Keratinocyte (primary cell): ENCODE measurements at regions not wholly inside any gene's neighbourhood (a gene's known extent, or its start where the extent isn't known, plus 50 kb on each side); places are given as distances from the start of the nearest gene placed in this dataset.

Experiments used
- DNase-seq: peaks from one replicate; pipeline ENCODE4 v3.0.0-alpha.2; 2011; ENCODE audit warnings: low read depth, missing footprints, low spot score
- FAIRE-seq: peaks from 2 replicates; lab custom pipeline; 2011; peaks lifted over from hg19 to GRCh38; lab: Jason Lieb, UNC
- H2AFZ ChIP-seq: 2 replicates; pipeline ENCODE4 v1.6.0; 2012; ENCODE audit warnings: low read length, control low read depth, inconsistent platforms; ENCODE audit not compliant: control insufficient read depth
- H3K27ac ChIP-seq: 2 replicates; pipeline ENCODE4 v1.5.1; 2011; ENCODE audit warnings: low read length; ENCODE audit not compliant: control insufficient read depth, insufficient read depth
- H3K27me3 ChIP-seq: 3 replicates; pipeline ENCODE4 v1.6.0; 2011; ENCODE audit warnings: low read length; ENCODE audit not compliant: control insufficient read depth, insufficient read depth; ENCODE audit errors: extremely low read depth
- H3K36me3 ChIP-seq, 2 experiments: 2 replicates in 1 of 2; 3 replicates in 1 of 2; pipeline ENCODE4 v1.5.1; 2011; ENCODE audit warnings: low read length in 2 of 2, mild to moderate bottlenecking in 1 of 2; ENCODE audit not compliant: control insufficient read depth in 2 of 2, insufficient read depth in 2 of 2; ENCODE audit errors: extremely low read depth in 1 of 2
- H3K4me1 ChIP-seq: 3 replicates; pipeline ENCODE4 v1.5.1; 2011; ENCODE audit warnings: low read length; ENCODE audit not compliant: control insufficient read depth, insufficient read depth; ENCODE audit errors: extremely low read depth
- H3K4me2 ChIP-seq: 3 replicates; pipeline ENCODE4 v1.6.0; 2011; ENCODE audit warnings: low read depth, low read length; ENCODE audit not compliant: control insufficient read depth, insufficient read depth; ENCODE audit errors: extremely low read depth
- H3K4me3 ChIP-seq, 3 experiments: fragments of 200-600 bp in 1 of 3; sonication (generic) in 1 of 3; 2 replicates in 2 of 3; 3 replicates in 1 of 3; pipeline ENCODE4 v1.5.1; 2011 to 2016; ENCODE audit warnings: low read length in 3 of 3, mild to moderate bottlenecking in 3 of 3, control low read depth in 2 of 3, inconsistent platforms in 1 of 3, low read depth in 1 of 3, mixed read lengths in 1 of 3, mixed run types in 1 of 3, moderate library complexity in 1 of 3; ENCODE audit not compliant: control insufficient read depth in 2 of 3, insufficient read depth in 2 of 3; ENCODE audit errors: extremely low read depth in 1 of 3
- H3K79me2 ChIP-seq: 2 replicates; pipeline ENCODE4 v1.6.0; 2012; ENCODE audit warnings: low read length; ENCODE audit not compliant: control insufficient read depth, insufficient read depth
- H3K9ac ChIP-seq: 3 replicates; pipeline ENCODE4 v1.6.0; 2011; ENCODE audit warnings: low read length; ENCODE audit not compliant: control insufficient read depth, insufficient read depth; ENCODE audit errors: extremely low read depth
- H3K9me1 ChIP-seq: 3 replicates; pipeline ENCODE4 v1.6.0; 2011; ENCODE audit warnings: low read length; ENCODE audit not compliant: control insufficient read depth, insufficient read depth; ENCODE audit errors: extremely low read depth
- H3K9me3 ChIP-seq: 2 replicates; pipeline ENCODE4 v1.5.1; 2012; ENCODE audit warnings: low read depth, low read length; ENCODE audit not compliant: control insufficient read depth
- H4K20me1 ChIP-seq: 3 replicates; pipeline ENCODE4 v1.6.0; 2011; ENCODE audit warnings: low read length; ENCODE audit not compliant: control insufficient read depth, insufficient read depth; ENCODE audit errors: extremely low read depth
- CTCF ChIP-seq, 3 experiments: IDR thresholded peaks in 1 of 3; conservative IDR thresholded peaks in 1 of 3; optimal IDR thresholded peaks in 1 of 3; 2 replicates in 2 of 3; 3 replicates in 1 of 3; pipeline versions ENCODE3 to v1.5.1; 2011; ENCODE audit warnings: low read length in 3 of 3, mild to moderate bottlenecking in 3 of 3, moderate library complexity in 2 of 3, control low read depth in 1 of 3, inconsistent platforms in 1 of 3; ENCODE audit not compliant: insufficient read depth in 2 of 3; ENCODE audit errors: extremely low read depth in 1 of 3
- EZH2 ChIP-seq: IDR thresholded peaks from one replicate; pipeline ENCODE4 v1.6.1; 2012; ENCODE audit warnings: inconsistent platforms, mild to moderate bottlenecking, low read length, moderate library complexity
- dilution Hi-C: fragments of 300-500 bp; cut with MboI; formaldehyde crosslinking; loops from one replicate; pipeline ENCODE4 v1.7.0; 2020; ENCODE audit warnings: low sequenced_read_pairs; ENCODE audit not compliant: extremely low pct_ligation_motif_present

GRCh38 chr2:133658020-133658903 is 90.0 kb upstream of the NCKAP5 start:
- Histone ChIP-seq H3K9me3 (no peaks in the 10 kb centered on the region), H3K27me3 (no peaks in the 10 kb centered on the region), H3K9ac (no peak overlapping the region), H3K36me3 (no peaks in the 10 kb centered on the region), H3K27ac (no peak overlapping the region), H4K20me1 (no peaks in the 10 kb centered on the region), H3K4me3 (no peak overlapping the region), H2AFZ (no peak overlapping the region), H3K4me2 (no peak overlapping the region), H3K79me2 (no peaks in the 10 kb centered on the region), H3K9me1 (no peaks in the 10 kb centered on the region), H3K4me1 (no peaks in the 10 kb centered on the region)
- dilution Hi-C loops: no loop called here
- no peak for TF ChIP-seq CTCF (optimal IDR thresholded peaks at IDR 0.05 in 1 of 3, IDR thresholded peaks at IDR 0.05 in 1 of 3, conservative IDR thresholded peaks at IDR 0.05 in 1 of 3; ENCODE audit: extremely low read depth in 1 of 3, insufficient read depth in 2 of 3, low read length in 3 of 3)
- DNase-seq: no peak
- no peak for FAIRE-seq

- no peak for FAIRE-seq
- no peak for DNase-seq
- Histone ChIP-seq H3K27me3 (no peaks in the 10 kb centered on the region), H3K9ac (no peak overlapping the region), H3K79me2 (no peaks in the 10 kb centered on the region), H3K36me3 (no peaks in the 10 kb centered on the region), H3K9me1 (no peaks in the 10 kb centered on the region), H3K4me1 (no peaks in the 10 kb centered on the region), H3K4me3 (no peak overlapping the region), H4K20me1 (no peaks in the 10 kb centered on the region), H3K9me3 (no peaks in the 10 kb centered on the region), H2AFZ (no peak overlapping the region), H3K4me2 (no peak overlapping the region), H3K27ac (no peak overlapping the region)
- dilution Hi-C loops: no loop called here
- TF ChIP-seq CTCF (optimal IDR thresholded peaks at IDR 0.05 in 1 of 3, IDR thresholded peaks at IDR 0.05 in 1 of 3, conservative IDR thresholded peaks at IDR 0.05 in 1 of 3; ENCODE audit: extremely low read depth in 1 of 3, insufficient read depth in 2 of 3, low read length in 3 of 3) (no peak), EZH2 (no peak)
These were observed 92.2 kb upstream of the NCKAP5 start for GRCh38 chr2:133660510-133660909.
